ENCODE measurements at regions not wholly inside any gene's neighbourhood (a gene's known extent, or its start where the extent isn't known, plus 50 kb on each side); places are given as distances from the start of the nearest gene placed in this dataset.

DNA sequence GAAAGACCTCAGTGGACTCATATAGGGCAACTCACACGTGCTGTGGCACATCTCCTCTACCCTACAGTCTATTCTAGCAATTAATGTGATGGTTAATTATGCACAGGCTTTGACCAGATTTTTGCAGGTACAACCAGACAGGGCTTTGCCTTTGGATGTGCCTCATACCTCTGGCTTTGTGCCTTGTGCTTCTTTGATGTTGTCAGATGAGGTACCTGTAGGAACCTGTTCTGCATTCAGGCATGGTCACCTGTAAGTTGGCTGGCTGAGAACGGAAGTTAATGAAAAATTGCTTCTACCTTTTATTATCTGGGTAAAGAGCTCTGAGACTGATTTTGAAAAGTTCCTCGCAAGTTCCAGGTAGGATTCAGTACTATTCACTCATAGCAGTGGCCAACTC, 462.9 kb upstream of the ZFHX3 start:
- no peak for DNase-seq

DNA sequence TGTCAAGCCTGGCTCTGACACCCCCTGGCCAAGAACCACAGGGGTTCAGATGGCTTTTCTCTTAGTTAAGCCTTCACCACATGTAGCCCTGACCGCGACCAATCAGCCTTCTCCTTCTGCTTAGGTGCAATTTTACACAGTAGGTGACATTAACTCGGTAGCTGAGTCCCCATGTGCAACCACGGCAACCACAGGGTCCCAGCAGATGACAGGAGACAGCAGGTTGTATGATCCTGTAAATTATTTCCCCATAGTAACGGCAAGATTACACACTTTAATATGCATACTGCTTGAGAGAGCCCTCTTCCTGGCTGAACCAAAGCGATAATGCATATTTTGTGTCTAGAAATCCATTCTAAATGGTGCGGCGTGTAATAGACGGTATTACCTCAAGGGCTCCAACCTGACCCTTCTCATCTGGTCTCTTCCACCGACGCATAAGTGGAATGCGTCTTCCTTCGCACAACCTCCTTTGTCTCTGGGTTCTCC, 458.7 kb upstream of the ZFHX3 start:
- no peak for DNase-seq

DNA sequence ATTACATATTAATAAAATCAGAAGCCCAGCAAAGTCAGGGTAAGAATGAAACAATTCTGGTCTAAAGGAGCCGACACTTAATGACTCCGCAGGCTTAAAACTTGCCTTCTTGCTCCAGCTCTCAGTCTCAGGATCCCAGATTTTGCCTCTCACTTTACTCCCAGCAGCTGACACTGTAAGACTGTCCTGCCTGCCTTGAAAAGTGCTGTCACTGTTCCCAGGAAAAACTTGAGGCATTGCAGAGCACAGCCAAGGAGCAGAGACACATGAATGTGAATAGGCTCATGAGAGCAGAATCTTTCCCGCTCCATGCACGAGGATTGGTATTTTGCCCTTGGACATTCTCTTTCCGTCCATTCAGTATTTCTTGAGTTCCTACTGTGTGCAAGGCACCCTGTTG, 457.6 kb upstream of the ZFHX3 start:
- no peak for DNase-seq

DNA sequence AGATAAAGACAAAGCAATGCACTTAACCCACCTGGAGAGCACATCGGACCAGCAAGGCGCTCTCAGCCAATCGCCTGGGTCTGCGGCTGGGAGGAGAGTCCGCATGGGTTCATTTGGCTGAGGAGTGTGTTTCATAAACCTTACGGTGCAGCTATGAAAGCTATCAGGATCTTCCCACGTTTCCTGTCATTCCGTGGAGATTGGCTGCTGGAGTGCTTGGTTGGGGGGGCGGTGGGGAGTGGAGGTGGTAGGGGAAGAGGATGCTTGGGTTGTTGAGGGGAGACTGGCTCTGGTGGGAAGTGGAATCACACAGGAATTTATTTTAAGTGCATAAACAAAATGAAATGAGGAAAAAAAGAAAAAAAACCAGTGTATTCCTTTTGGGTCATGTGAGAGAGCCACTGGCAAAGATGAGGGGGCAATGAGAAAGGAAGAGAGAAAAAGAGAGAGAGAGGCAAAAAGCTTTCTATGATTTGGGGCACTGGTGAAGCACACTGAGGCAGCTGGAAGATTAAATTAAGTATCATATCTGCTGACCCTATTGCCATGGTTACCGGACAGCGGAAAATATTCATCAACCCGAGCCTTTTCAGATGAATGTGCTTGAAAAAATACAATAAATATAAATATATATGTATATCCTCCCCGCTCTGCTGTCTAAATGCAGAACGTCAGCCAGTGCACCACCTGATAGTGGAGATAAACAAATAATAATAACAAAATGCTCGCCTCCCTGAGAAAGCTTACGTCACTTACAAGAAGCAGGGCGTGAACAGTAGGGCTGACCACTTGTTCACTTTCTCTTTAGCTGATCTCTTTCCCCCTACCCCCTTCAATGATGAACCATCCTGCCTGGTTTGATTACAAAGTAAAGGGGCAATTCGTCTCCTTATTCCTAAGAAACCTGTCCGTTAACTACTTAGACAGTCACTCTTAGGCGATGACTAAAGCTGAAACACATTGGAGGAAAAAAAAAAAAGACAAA, 457.0 kb upstream of the ZFHX3 start:
- no peak for DNase-seq

DNA sequence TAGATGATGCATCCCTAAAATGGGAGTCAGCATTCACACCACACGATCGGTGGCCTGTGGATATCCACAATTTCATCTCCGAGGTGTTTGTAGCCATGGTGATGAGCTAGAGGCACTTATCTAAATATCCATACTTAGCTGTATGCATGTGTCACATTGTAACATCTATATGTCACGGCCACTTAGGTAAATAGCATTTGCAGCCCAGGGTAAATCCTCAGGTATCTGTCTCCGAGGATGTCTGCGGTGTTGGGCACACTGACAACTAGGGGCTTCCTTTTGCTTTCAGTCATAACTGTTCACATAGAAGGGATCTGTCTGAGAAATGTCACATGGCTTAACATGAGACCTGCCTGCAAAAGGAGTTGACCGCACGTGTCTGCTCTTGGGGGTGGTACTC, 455.2 kb upstream of the ZFHX3 start:
- DNase-seq: no peak

DNA sequence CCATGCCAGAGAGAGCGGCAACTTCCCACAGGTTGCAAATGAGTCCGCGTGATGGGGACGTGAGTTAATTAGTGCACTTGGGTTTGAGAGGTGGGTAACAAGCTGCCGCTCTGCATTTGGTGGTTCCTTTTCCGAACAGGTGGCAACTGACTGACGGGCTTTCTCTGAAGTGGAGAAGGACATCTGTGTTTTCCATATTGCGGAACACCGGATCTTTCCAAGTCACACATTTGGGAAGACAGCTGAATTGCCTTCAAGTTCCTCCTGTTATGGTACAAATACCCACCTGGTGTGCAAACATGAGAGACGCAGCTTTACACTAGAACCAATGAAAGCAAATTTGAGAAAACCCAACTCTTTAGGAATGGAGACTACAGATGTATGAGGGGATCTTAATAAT, 451.3 kb upstream of the ZFHX3 start:
- no peak for DNase-seq

DNA sequence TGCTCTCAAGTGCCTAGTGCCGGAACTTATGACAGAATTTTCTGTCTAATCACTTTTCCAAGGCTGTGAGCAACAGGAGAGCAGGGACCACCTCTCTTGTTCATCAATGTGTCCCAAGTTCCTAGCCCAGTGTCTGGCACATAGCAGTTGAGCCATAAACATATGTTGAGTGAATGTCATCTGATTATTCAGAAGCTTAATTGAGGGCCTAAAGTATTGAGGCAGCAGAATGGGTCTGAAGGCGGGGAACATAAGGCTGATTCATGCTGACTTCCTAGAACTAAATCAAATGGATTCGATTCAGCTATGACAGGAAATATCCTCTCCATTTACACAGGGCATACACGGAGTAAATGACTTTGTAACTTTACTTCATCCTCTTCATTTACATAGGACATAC, 438.0 kb upstream of the ZFHX3 start:
- DNase-seq: no peak

DNA sequence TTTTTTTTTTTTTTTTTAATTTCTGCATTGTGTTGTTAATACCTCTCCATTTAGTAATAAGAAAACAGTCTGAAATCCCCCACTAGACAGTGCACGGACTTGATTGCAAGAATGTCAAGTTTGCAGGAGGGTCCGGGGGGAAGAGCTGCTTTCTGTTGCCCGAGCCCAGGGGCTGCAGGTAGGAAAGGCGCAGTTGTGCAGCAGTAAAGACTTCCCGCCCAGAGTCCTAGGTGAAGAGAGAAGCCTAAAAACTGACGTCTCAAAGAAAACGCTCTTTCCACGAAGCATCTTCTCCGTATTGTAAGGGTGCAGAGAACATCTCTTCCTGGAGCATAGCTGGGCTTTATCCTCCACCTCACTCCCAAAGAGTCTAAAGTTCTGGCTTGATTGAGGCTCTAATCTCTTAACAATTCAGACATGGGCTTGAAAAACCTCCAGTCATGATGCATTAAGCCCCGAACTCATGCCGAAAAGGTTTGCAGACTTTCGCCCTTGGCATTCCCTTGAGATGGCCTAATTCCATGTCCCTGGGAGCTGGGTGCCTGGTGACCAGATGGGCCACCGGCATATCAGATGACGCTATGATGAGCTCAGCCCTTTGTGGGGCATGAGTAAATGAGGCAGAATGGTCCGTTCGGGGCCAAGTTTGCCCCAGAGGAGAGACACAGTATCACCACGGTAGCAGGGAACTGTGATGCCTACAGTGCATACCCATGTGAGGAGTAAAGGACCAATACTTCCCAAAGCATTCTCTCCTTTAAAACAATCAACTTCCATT, 436.2 kb upstream of the ZFHX3 start:
- DNase-seq: no peak

DNA sequence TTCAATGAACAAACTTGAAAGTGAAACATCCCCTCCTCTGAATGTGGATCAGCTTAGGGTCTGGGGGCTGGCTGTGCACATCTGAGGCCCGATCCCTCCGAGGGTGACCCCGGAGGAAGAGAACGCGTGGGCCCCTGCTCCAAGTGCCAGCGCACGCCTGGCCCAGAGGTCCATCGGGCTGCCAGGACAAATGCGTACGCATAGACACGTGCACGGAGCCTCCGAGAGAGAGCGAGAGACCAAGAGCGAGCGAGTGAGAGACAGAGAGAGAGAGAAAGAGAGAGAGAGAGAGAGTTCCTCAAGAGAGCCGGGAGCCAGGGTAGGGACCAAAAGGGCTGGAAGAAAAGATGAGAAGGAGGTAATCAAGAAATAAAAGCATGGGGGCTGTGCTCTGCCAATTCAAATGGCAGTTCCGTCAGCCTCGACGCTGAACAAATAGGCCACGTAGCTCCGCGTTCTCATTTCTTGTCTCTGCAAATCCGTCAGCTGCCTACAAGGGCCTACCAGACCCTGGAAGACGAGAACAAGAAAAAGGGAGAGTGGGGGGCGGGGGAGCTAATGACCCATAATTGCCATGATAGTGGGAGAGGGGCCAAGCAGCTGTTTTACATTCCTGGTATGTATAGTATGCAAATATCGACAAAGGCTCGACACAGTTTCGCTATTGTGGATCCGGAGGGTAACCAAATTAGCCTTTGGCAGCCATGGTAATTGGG, 435.3 kb upstream of the ZFHX3 start:
- DNase-seq: no peak

DNA sequence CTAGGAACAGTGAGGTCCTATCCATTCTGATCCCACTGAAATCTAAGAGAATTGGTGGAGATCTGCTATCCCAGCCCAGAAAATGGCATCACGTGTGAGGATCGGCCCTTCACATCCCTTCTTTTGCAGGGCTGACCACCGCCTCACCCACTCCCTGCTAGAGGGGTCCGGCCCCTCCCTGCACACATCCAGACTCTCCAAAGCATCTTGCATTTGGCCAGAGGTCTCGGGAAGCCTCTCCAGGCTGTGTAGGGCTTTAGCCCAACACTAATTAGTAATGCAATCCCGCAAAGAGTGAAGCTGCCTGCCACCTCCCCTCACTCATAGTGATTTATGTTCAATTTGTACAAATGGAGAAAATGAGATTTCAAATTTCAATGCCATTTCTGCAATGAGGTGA, 434.4 kb upstream of the ZFHX3 start:
- no peak for DNase-seq

DNA sequence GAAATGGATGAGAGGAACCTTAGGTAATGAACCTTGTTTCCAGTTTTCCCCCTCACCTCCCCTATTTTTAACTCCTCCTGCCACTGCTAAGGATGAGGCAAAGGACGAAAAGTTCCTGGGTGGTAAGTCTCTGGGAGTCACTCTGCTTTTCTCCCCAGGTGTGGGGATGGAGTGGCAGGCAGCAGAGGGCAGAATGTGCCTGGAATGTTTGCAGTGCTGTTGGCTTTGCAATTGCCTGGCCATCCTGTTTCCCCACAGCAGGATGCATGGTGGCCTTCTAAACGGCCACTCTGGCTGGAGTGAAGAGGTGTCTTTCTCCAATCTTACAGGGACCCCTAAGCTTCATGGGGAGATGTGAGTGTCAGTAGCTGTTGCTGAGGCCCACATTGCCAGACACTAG, 432.5 kb upstream of the ZFHX3 start:
- DNase-seq: no peak

DNA sequence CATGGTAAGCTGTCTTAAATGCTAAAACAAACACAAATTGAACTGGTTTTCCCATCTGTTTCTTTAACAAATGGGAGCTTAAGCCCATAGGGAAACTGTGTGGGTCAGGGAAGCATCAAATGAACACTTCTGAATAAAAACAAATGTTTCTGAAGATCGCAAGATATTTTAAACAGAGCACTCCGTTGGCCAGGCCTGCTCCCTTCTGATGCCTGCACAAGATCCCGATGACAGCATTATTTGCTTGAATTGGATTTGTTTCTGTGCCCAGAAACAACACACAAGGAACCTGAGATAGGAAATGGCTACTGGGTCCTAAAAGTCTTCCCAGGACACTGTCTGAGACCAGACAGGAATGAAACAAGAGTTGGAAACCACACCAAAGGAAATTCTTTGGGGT, 425.8 kb upstream of the ZFHX3 start:
- no peak for DNase-seq

DNA sequence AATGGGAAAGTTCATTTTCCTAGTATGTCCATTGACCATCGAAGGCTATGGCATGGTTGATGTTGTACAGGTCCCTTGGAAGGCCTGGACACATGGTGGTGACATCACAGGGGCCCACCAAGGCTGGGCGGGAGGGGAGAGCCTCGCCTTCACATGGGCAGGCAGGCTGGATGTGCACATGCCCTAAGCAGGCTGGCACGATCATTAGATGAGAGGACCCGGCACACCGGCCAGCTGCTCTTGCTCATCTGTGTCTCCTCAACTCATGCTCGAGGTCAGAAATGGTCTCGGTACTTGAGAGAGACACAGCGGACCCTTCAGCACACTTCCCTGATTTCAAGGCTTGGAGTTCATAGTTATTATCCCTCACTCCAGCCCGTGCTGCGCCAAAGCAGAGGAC, 416.9 kb upstream of the ZFHX3 start:
- DNase-seq: no peak

DNA sequence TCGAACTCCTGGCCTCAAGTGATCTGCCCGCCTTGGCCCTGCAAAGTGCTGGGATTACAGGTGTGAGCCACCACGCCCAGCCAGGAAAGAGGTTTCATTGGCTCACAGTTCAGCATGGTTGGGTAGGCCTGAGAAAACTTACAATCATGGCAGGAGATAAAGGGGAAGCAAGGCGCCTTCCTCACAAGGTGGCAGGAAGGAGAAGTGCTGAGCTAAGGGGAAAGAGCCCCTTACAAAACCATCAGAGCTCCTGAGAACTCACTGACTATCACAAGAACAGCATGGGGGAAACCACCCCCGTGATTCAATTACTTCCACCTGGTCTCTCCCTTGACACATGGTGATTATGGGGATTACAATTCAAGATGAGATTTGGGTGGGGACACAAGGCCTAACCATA, 411.7 kb upstream of the ZFHX3 start:
- no peak for DNase-seq

DNA sequence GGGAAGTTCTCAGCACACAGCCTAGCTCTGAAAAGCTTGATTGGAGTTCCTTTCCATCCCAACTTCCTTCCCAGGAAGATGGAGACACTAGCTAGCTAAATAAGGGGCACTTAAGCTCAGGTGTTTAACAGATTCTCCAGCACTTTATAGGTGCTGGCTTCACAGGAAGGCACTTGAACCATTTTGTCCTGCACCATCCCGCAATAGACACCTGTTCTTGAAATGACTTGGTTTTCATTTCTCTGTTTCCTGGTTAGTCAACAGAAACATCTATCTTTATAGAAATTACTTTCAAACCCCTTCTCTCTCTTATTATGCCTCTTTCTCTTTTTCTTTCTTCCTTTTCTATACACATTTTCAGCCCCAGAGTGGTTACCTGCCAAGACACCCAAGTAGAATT, 409.9 kb upstream of the ZFHX3 start:
- no peak for DNase-seq

DNA sequence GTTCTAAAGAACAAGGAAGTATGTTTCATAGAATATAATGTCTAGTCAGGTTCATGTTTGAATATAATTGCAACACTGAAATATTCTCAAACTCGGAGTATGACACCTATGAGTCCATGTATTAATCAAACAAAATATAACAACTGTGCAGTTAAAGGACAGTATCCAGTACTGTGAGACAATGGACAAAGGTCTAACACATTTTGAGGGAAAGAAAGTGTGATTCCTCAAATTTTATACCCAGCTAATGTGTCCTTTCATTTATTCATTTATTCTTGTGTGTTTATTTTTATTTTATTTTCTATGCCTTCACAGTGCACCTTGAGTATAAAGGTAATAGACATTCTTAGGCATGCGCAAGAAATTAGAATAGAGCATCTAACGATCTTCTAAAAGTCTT, 401.0 kb upstream of the ZFHX3 start:
- no peak for DNase-seq

DNA sequence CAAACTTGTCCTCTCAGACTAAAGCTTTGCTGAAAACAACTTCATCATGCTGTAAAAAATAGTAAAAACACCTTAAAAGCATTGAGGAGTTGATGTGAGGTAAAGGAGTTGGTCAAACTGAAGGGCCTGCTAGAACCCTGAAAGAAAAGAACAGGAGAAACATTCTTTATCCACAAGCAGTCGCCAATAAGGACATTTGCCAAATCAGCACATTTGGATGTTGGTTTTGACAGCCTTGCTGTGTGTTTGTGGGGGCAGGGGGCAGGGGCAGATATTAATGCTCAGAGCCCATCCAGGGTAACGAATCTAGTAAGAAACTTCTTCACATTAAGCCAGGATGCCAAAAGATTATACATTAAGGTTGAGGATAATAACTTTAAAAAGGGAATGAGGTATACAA, 399.9 kb upstream of the ZFHX3 start:
- DNase-seq: no peak

DNA sequence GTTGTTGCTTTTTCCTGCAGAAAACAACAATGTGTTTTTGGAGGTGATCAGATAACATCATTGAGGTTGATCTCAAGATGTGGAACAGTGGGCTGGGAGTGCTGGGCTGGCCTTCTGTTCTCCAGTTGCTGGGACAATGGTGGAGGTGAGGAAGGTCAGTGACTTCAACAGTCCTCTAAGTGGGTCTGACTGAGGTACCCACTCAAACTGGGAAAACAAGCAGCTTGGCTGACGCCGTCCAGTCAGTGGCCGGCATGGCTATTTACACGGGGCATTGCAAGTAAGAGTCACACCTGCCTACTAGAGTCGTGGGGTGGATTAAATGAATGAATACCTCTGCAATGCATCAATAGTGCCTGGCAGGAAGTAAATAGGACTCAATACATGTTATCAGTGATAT, 386.7 kb upstream of the ZFHX3 start:
- no peak for DNase-seq

DNA sequence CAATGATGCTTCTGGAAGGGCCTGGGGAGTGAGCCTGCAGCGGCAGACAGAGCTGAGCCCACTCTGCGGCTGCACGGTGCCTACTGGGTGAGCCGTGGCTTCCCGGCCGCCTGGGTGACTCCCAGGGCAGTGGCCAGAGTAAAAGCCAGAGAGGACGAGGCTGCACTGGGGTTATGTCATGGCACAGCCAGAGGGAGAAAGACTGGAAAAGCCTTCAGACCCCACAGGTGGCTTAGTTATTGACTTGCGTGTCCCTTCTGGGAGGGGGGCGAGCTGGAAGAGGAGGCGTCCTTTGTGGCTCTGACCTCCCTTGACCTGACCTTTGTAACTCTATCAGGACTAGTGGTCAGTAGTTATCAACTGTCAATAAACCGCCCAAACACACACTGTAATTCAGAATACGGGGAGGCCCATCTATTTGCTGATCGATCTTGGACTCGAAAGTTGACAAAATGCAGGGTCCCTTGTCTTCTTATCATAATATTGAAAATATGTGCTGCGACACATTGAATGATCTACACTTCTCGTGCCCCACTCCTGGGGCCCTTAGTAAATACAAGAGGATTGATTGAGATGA, 385.9 kb upstream of the ZFHX3 start:
- no peak for DNase-seq

DNA sequence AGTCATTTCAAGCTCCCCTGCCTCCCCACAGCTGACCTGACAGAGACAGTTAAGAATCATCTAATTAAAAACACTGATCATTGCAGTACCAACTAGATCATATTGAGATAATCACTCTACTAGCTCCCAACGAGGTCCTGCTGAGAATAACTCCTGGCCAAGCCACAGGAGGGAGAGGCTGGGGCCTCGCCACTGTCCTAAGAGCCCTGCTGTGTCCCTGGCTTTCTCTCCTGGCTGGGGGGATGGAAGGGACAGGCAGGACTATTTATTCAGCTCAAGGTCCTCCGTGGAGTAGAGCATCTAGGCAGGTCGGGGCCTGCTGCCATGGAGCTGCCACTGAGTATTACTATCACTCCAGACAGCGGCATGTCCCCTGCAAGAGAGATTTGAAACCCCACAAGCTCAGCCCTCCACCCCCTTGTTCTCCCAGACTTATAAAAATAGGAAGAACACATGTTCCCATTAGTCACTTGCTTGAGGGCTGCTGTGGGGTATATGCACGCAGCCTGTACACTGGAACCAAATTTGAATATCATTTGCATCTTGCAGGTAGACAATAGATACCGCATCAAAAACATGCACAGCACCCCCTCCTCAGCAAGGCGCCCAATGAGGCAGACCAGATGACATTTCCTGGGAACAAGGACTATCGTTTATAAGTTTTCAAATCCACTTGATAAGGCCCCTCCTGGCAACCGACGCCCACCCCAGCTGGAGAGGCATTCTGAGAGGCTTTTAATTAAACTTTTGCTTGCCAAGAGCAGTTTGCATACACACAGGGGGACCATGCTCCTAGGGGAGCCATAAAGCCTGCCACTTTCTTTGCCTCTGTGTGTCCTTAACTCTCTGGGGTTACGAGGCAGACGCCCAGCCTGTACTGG, 385.2 kb upstream of the ZFHX3 start:
- DNase-seq: no peak

DNA sequence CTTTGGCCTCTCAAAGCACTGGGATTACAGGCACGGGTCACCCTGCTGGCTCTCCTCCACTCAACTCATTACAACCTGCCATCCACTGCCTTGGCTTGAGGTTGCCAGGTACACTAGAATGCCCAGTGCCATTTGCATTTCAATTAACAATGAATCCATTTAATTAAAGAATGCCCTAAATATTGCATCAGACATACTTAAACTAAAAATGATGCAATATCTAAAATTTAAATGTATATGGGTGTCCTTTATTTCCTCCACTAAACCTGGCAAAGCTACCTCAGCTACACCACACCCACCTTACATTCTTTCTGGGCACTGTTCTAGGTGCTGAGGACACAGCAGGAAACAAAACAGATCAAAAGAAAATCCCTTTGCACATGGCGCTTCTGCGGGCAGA, 382.2 kb upstream of the ZFHX3 start:
- DNase-seq: no peak

DNA sequence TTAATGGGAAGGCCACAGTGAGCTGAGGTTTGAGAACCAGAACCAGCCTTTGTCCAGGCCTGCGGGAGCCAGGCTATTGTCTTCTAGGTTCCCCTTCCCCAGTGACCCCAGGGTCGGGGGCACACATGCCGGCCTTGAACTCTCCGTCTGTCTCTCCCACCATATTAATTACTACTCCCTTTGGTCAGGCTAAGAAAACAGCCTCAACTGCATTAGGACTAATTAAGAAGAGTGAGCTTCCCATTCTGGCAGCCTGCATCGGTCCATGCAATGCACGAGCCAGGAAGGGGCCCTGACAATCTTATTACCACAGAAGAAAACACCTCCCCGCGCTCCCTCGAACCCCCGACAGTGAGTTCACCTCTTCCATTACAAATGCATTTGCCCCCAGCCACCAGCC, 380.2 kb upstream of the ZFHX3 start:
- DNase-seq: no peak
